ENCODE measurements at regions not wholly inside any gene's neighbourhood (a gene's known extent, or its start where the extent isn't known, plus 50 kb on each side); places are given as distances from the start of the nearest gene placed in this dataset.

GRCh38 chr10:33688506-33688905, 354.0 kb upstream of the NRP1 start:
- H3K27me3 ChIP-seq (ENCODE audit: insufficient read depth, low read length), result no peaks in the 10 kb centered on the region
- H3K4me2 ChIP-seq (ENCODE audit: insufficient read depth, low read length), result no peak overlapping the region
- no peak for TF ChIP-seq CTCF (IDR thresholded peaks at IDR 0.05; ENCODE audit: extremely low read depth, low read depth, low read length)
- DNase-seq (ENCODE audit: insufficient read length, low spot score, missing footprints), result no peak
- H4K20me1 ChIP-seq (ENCODE audit: insufficient read depth, low read length), result no peaks in the 10 kb centered on the region
- no peak overlapping the region for H3K4me3 ChIP-seq (ENCODE audit: insufficient read depth, low read length)
- peaks cover 11% of the 10 kb centered on the region for H3K4me1 ChIP-seq (ENCODE audit: insufficient read depth, low read length)
- peaks cover 2% of the 10 kb centered on the region for H3K9me3 ChIP-seq (ENCODE audit: low read depth, low read length)
- H3K79me2 ChIP-seq (ENCODE audit: insufficient read depth, low read length), result no peaks in the 10 kb centered on the region
- H2AFZ ChIP-seq (ENCODE audit: low read length), result no peak overlapping the region
- no peaks in the 10 kb centered on the region for H3K36me3 ChIP-seq (ENCODE audit: insufficient read depth, low read length)
- no peak overlapping the region for H3K27ac ChIP-seq (ENCODE audit: low read depth, low read length)

GRCh38 chr10:33684211-33684611, 349.7 kb upstream of the NRP1 start:
- Histone ChIP-seq H3K27me3 (ENCODE audit: insufficient read depth, low read length) (no peaks in the 10 kb centered on the region), H3K36me3 (ENCODE audit: insufficient read depth, low read length) (no peaks in the 10 kb centered on the region), H3K9me3 (ENCODE audit: low read depth, low read length) (no peaks in the 10 kb centered on the region), H3K4me3 (ENCODE audit: insufficient read depth, low read length) (no peak overlapping the region), H3K79me2 (ENCODE audit: insufficient read depth, low read length) (no peaks in the 10 kb centered on the region), H2AFZ (ENCODE audit: low read length) (peak overlapping the region; percentile 67), H4K20me1 (ENCODE audit: insufficient read depth, low read length) (no peaks in the 10 kb centered on the region), H3K27ac (ENCODE audit: low read depth, low read length) (no peak overlapping the region), H3K4me2 (ENCODE audit: insufficient read depth, low read length) (peak overlapping the region; percentile 35), H3K4me1 (ENCODE audit: insufficient read depth, low read length) (peaks cover 11% of the 10 kb centered on the region)
- peak; percentile 71 for DNase-seq (ENCODE audit: insufficient read length, low spot score, missing footprints)
- TF ChIP-seq CTCF (IDR thresholded peaks at IDR 0.05; ENCODE audit: extremely low read depth, low read depth, low read length), result no peak

GRCh38 chr10:33681595-33681994, 347.1 kb upstream of the NRP1 start:
- Histone ChIP-seq H3K9me3 (ENCODE audit: low read depth, low read length) (no peaks in the 10 kb centered on the region), H3K79me2 (ENCODE audit: insufficient read depth, low read length) (no peaks in the 10 kb centered on the region), H3K4me1 (ENCODE audit: insufficient read depth, low read length) (peaks cover 11% of the 10 kb centered on the region), H3K36me3 (ENCODE audit: insufficient read depth, low read length) (no peaks in the 10 kb centered on the region), H3K27ac (ENCODE audit: low read depth, low read length) (no peak overlapping the region), H3K4me3 (ENCODE audit: insufficient read depth, low read length) (no peak overlapping the region), H3K4me2 (ENCODE audit: insufficient read depth, low read length) (no peak overlapping the region), H2AFZ (ENCODE audit: low read length) (no peak overlapping the region), H3K27me3 (ENCODE audit: insufficient read depth, low read length) (no peaks in the 10 kb centered on the region), H4K20me1 (ENCODE audit: insufficient read depth, low read length) (no peaks in the 10 kb centered on the region)
- no peak for DNase-seq (ENCODE audit: insufficient read length, low spot score, missing footprints)
- TF ChIP-seq CTCF (IDR thresholded peaks at IDR 0.05; ENCODE audit: extremely low read depth, low read depth, low read length), result no peak

GRCh38 chr10:33680036-33680435, 345.6 kb upstream of the NRP1 start:
- Histone ChIP-seq H2AFZ (ENCODE audit: low read length) (no peak overlapping the region), H3K4me3 (ENCODE audit: insufficient read depth, low read length) (no peak overlapping the region), H3K27me3 (ENCODE audit: insufficient read depth, low read length) (no peaks in the 10 kb centered on the region), H3K36me3 (ENCODE audit: insufficient read depth, low read length) (no peaks in the 10 kb centered on the region), H3K27ac (ENCODE audit: low read depth, low read length) (no peak overlapping the region), H3K9me3 (ENCODE audit: low read depth, low read length) (no peaks in the 10 kb centered on the region), H4K20me1 (ENCODE audit: insufficient read depth, low read length) (no peaks in the 10 kb centered on the region), H3K4me2 (ENCODE audit: insufficient read depth, low read length) (no peak overlapping the region), H3K79me2 (ENCODE audit: insufficient read depth, low read length) (no peaks in the 10 kb centered on the region), H3K4me1 (ENCODE audit: insufficient read depth, low read length) (peaks cover 14% of the 10 kb centered on the region)
- no peak for DNase-seq (ENCODE audit: insufficient read length, low spot score, missing footprints)
- TF ChIP-seq CTCF (IDR thresholded peaks at IDR 0.05; ENCODE audit: extremely low read depth, low read depth, low read length), result no peak

Measured in osteoblast (primary cell).